K562 (cell line): ENCODE measurements at regions not wholly inside any gene's neighbourhood (a gene's known extent, or its start where the extent isn't known, plus 50 kb on each side); places are given as distances from the start of the nearest gene placed in this dataset.

ENCODE experiments used
- ATAC-seq: fragments of 200-7000 bp; cut with Tn5 transposase; 3 replicates; pipeline ENCODE4 v1.9.1; 2020; ENCODE audit warnings: moderate library complexity
- BruUV-seq: library from RNA; stranded (reverse); fragments of 400-500 nt; replicated peaks from 2 replicates; lab custom pipeline; 2021; lab: Mats Ljungman, UMichigan
- CTCF ChIA-PET: fragments of 300-600 bp; formaldehyde crosslinking; extraction: SDS; loops from one replicate; lab custom pipeline; 2021; ENCODE audit warnings: low intra/inter-chr PET ratio; lab: Yijun Ruan, JAX
- POLR2A ChIA-PET: fragments of 300-600, 350-650 bp; sonication (Branson Sonifier 250); formaldehyde crosslinking; extraction: SDS; loops from one replicate; lab custom pipeline; 2021; ENCODE audit warnings: antibody characterized with exemption, inconsistent platforms; lab: Yijun Ruan, JAX
- DNase-seq, 4 experiments: peaks; one replicate each; pipeline versions ENCODE4 v3.0.0 to v3.0.0-alpha.2; 2011 to 2018; ENCODE audit warnings: low spot score in 3 of 4, mixed read lengths in 3 of 4; ENCODE audit errors: extremely low read depth in 1 of 4
- FAIRE-seq: peaks from 2 replicates; lab custom pipeline; 2011; peaks lifted over from hg19 to GRCh38; lab: Jason Lieb, UNC
- H2AFZ ChIP-seq: 2 replicates; pipeline ENCODE4 v1.6.0; 2011; ENCODE audit warnings: low read depth, low read length, control low read depth, inconsistent platforms
- H3K27ac ChIP-seq: fragments of 200-600 bp; 3 replicates; pipeline ENCODE4 v1.8.0; 2011; ENCODE audit warnings: low read depth, mild to moderate bottlenecking, control low read depth, inconsistent platforms, low read length, moderate library complexity, mixed read lengths; ENCODE audit errors: extremely low read depth
- H3K27me3 ChIP-seq, 2 experiments: fragments of 300-600 bp in 1 of 2; 2 replicates in 1 of 2; 3 replicates in 1 of 2; pipeline versions ENCODE4 v1.6.0 to v1.8.0; 2011; ENCODE audit warnings: inconsistent platforms in 2 of 2, low read length in 2 of 2, mild to moderate bottlenecking in 1 of 2, mixed read lengths in 1 of 2, moderate library complexity in 1 of 2; ENCODE audit not compliant: control insufficient read depth in 2 of 2, insufficient read depth in 2 of 2
- H3K36me3 ChIP-seq: fragments of 300-600 bp; 3 replicates; pipeline ENCODE4 v1.8.0; 2011; ENCODE audit warnings: mild to moderate bottlenecking, low read length, inconsistent platforms; ENCODE audit not compliant: control insufficient read depth, insufficient read depth
- H3K4me1 ChIP-seq, 2 experiments: fragments of 200-600 bp in 1 of 2; replicated peaks in 1 of 2; 2 replicates in 1 of 2; 3 replicates in 1 of 2; pipeline versions ENCODE4 v1.5.1 to v1.8.0; 2011; ENCODE audit warnings: inconsistent platforms in 2 of 2, low read length in 2 of 2, mild to moderate bottlenecking in 1 of 2, mixed read lengths in 1 of 2, moderate library complexity in 1 of 2; ENCODE audit not compliant: control insufficient read depth in 2 of 2, insufficient read depth in 2 of 2
- H3K4me2 ChIP-seq: 2 replicates; pipeline ENCODE4 v1.6.1; 2011; ENCODE audit warnings: low read length, control low read depth, inconsistent platforms, mixed read lengths; ENCODE audit not compliant: insufficient read depth
- H3K4me3 ChIP-seq: fragments of 200-600 bp; sonication (generic), shearing (Covaris generic); 2 replicates; pipeline ENCODE4 v1.5.1; 2016; ENCODE audit warnings: control low read depth, inconsistent platforms
- H3K79me2 ChIP-seq: fragments of 200-600 bp; 3 replicates; pipeline ENCODE4 v1.8.0; 2011; ENCODE audit warnings: low read length, inconsistent platforms; ENCODE audit not compliant: control insufficient read depth, insufficient read depth
- H3K9ac ChIP-seq, 2 experiments: 2 replicates each; pipeline versions ENCODE4 v1.6.0 to v1.6.1; 2011; ENCODE audit warnings: low read depth in 2 of 2, low read length in 2 of 2, control low read depth in 1 of 2, inconsistent platforms in 1 of 2, mild to moderate bottlenecking in 1 of 2, mixed read lengths in 1 of 2; ENCODE audit not compliant: insufficient read depth in 1 of 2
- H3K9me1 ChIP-seq: one replicate; pipeline ENCODE4 v1.6.0; 2011; ENCODE audit warnings: inconsistent platforms, mild to moderate bottlenecking, low read length, moderate library complexity; ENCODE audit not compliant: control insufficient read depth, insufficient read depth
- H3K9me3 ChIP-seq: replicated peaks from 2 replicates; pipeline ENCODE4 v1.5.1; 2011; ENCODE audit warnings: low read depth, low read length, inconsistent platforms; ENCODE audit not compliant: control insufficient read depth, insufficient read depth
- H4K20me1 ChIP-seq: replicated peaks from 2 replicates; pipeline ENCODE4 v1.6.1; 2011; ENCODE audit warnings: low read length, inconsistent platforms, mixed read lengths; ENCODE audit not compliant: control insufficient read depth, insufficient read depth
- BRF2 ChIP-seq: IDR thresholded peaks from 3 replicates; pipeline ENCODE4 v1.6.1; 2011; ENCODE audit warnings: borderline replicate concordance, mild to moderate bottlenecking; ENCODE audit not compliant: insufficient read length, insufficient read depth
- CREB3 ChIP-seq: fragments of 450-650 bp; conservative IDR thresholded peaks from 2 replicates; pipeline ENCODE4 v1.6.1; 2016; ENCODE audit warnings: missing genetic modification characterization, low read depth, mild to moderate bottlenecking, missing compliant biosample characterization, moderate library complexity
- DACH1 ChIP-seq: fragments of 450-650 bp; IDR thresholded peaks from 2 replicates; pipeline ENCODE4 v1.6.1; 2018; ENCODE audit not compliant: partially characterized antibody
- ETV5 ChIP-seq: sonication (generic); formaldehyde crosslinking; IDR thresholded peaks from 2 replicates; pipeline ENCODE4 v1.4.0; 2020; ENCODE audit warnings: low read depth, mild to moderate bottlenecking, missing genetic modification reagents
- FOXP1 ChIP-seq: sonication (generic); formaldehyde crosslinking; IDR thresholded peaks from 2 replicates; pipeline ENCODE4 v1.8.0; 2022; ENCODE audit warnings: mild to moderate bottlenecking, missing genetic modification reagents
- NCOA1 ChIP-seq: fragments of 450-650 bp; IDR thresholded peaks from 2 replicates; pipeline ENCODE4 v1.6.1; 2016; ENCODE audit warnings: low read depth
- NCOA4 ChIP-seq: fragments of 450-650 bp; IDR thresholded peaks from 2 replicates; pipeline ENCODE4 v1.6.1; 2018; ENCODE audit warnings: mild to moderate bottlenecking; ENCODE audit not compliant: partially characterized antibody
- NUFIP1 ChIP-seq: fragments of 450-650 bp; IDR thresholded peaks from 2 replicates; pipeline ENCODE4 v1.6.1; 2018; ENCODE audit not compliant: partially characterized antibody
- POLR2AphosphoS2 ChIP-seq: IDR thresholded peaks from 2 replicates; pipeline ENCODE4 v1.6.1; 2012; ENCODE audit warnings: low read length, improper control_type of control experiment
- PRMT5 ChIP-seq: sonication (generic); formaldehyde crosslinking; IDR thresholded peaks from 2 replicates; pipeline ENCODE4 v1.5.0; 2020; ENCODE audit warnings: missing genetic modification reagents
- SMAD4 ChIP-seq: fragments of 250-450 bp; sonication (Bioruptor Pico); conservative IDR thresholded peaks from 2 replicates; pipeline ENCODE4 v1.8.0; 2021; ENCODE audit warnings: inconsistent platforms, mild to moderate bottlenecking, moderate library complexity
- TAL1 ChIP-seq: fragments of 450-650 bp; IDR thresholded peaks from 2 replicates; pipeline ENCODE4 v1.6.1; 2016; ENCODE audit warnings: mild to moderate bottlenecking
- ZFP36 ChIP-seq: fragments of 150-350 bp; IDR thresholded peaks from 2 replicates; pipeline ENCODE4 v1.6.1; 2018; ENCODE audit warnings: low read length, low read depth; ENCODE audit not compliant: partially characterized antibody
- ZNF280A ChIP-seq: fragments of 450-650 bp; IDR thresholded peaks from 2 replicates; pipeline ENCODE4 v1.6.1; 2018; ENCODE audit warnings: mild to moderate bottlenecking, low read depth; ENCODE audit not compliant: partially characterized antibody
- ZNF282 ChIP-seq: sonication (generic); formaldehyde crosslinking; IDR thresholded peaks from 2 replicates; pipeline ENCODE4 v1.8.1; 2023; ENCODE audit warnings: missing genetic modification reagents
- WGBS: fragments of 100-300 bp; shearing (Covaris generic); methylation state at CpG from one replicate; pipeline ENCODE4 v1.1.6; 2016; ENCODE audit warnings: low coverage, mixed read lengths; ENCODE audit not compliant: insufficient coverage; ENCODE audit errors: missing lambda C conversion rate; 5-methylcytosine and 5-hydroxymethylcytosine counted together
- in situ Hi-C: fragments of 300-500 bp; cut with MboI; formaldehyde crosslinking; loops from 4 replicates; pipeline ENCODE4 v1.15.0; 2018; ENCODE audit warnings: inconsistent platforms, mixed read lengths
- intact Hi-C: fragments of 100-400 bp; cut with micrococcal nuclease; formaldehyde crosslinking; loops from 2 replicates; pipeline ENCODE4 v1.14.2; 2022

- Histone ChIP-seq H3K27ac (no peak overlapping the region), H3K36me3 (no peaks in the 10 kb centered on the region), H2AFZ (no peak overlapping the region), H3K9me1 (no peaks in the 10 kb centered on the region), H3K79me2 (no peaks in the 10 kb centered on the region), H3K9me3 (no peaks in the 10 kb centered on the region), H3K4me2 (no peak overlapping the region), H3K9ac (no peak overlapping the region), H3K27me3 (no peaks in the 10 kb centered on the region), H3K4me1 (no peaks in the 10 kb centered on the region), H4K20me1 (no peaks in the 10 kb centered on the region), H3K4me3 (no peak overlapping the region)
- ChIA-PET CTCF (no interaction called here), POLR2A (no interaction called here)
- no peak for DNase-seq
- in situ Hi-C loops = no loop called here
- BruUV-seq = no TSS peak
- no peak for FAIRE-seq
- intact Hi-C loops = no loop called here
- no peak for TF ChIP-seq ZNF280A
- no peak for TF ChIP-seq DACH1
- ATAC-seq = no peak
Measured at GRCh38 chr3:30346933-30347320, 259.5 kb upstream of the TGFBR2 start.

GRCh38 chr3:30347679-30348216, 258.7 kb upstream of the TGFBR2 start:
- DNase-seq = no peak
- ChIA-PET POLR2A (no interaction called here), CTCF (no interaction called here)
- no peaks in the 10 kb centered on the region for H3K27me3 ChIP-seq
- H2AFZ ChIP-seq = no peak overlapping the region
- 0% methylated on average over 1 of the region's 1 CpG for WGBS
- H4K20me1 ChIP-seq = no peaks in the 10 kb centered on the region
- H3K79me2 ChIP-seq = no peaks in the 10 kb centered on the region
- H3K9ac ChIP-seq = no peak overlapping the region
- ATAC-seq = no peak
- in situ Hi-C loops = no loop called here
- intact Hi-C loops = no loop called here
- no peak for FAIRE-seq
- no peak overlapping the region for H3K4me2 ChIP-seq
- H3K36me3 ChIP-seq = no peaks in the 10 kb centered on the region
- H3K4me3 ChIP-seq = no peak overlapping the region
- no TSS peak for BruUV-seq
- no peak overlapping the region for H3K27ac ChIP-seq
- no peaks in the 10 kb centered on the region for H3K9me1 ChIP-seq
- no peaks in the 10 kb centered on the region for H3K4me1 ChIP-seq
- no peaks in the 10 kb centered on the region; the same call in 1 of the 2 replicates for H3K9me3 ChIP-seq
- TF ChIP-seq SMAD4 (CRISPR knock-in tag) (no peak), TAL1 (no peak), BRF2 (no peak), CREB3 (no peak), FOXP1 (no peak), NUFIP1 (no peak), PRMT5 (CRISPR knock-in tag) (no peak), ZFP36 (no peak), ZNF282 (CRISPR knock-in tag) (no peak), NCOA4 (no peak), POLR2AphosphoS2 (no peak), NCOA1 (no peak), ETV5 (no peak)
